A549 (cell line): ENCODE measurements at regions not wholly inside any gene's neighbourhood (a gene's known extent, or its start where the extent isn't known, plus 50 kb on each side); places are given as distances from the start of the nearest gene placed in this dataset.

Experiments
- ATAC-seq, 2 experiments: fragments of 200-7000 bp in 1 of 2; fragments of >200 bp in 1 of 2; cut with Nextera tagmentation in 1 of 2; cut with Tn5 transposase in 1 of 2; 3 replicates each; pipeline versions ENCODE4 v1.8.0 to v1.9.1; 2018 to 2020; ENCODE audit warnings: mild to moderate bottlenecking in 1 of 2, moderate library complexity in 1 of 2
- CTCF ChIA-PET: fragments of 300-600 bp; sonication (Branson Sonifier 250); formaldehyde crosslinking; extraction: SDS; loops from one replicate; lab custom pipeline; 2021; ENCODE audit warnings: antibody characterized with exemption, inconsistent platforms; lab: Yijun Ruan, JAX
- POLR2A ChIA-PET: fragments of 350-600 bp; formaldehyde crosslinking; extraction: SDS; loops from one replicate; lab custom pipeline; 2021; ENCODE audit warnings: antibody characterized with exemption, inconsistent platforms; lab: Yijun Ruan, JAX
- DNase-seq, 2 experiments: peaks; one replicate each; pipeline versions ENCODE4 v3.0.0 to v3.0.0-alpha.2; 2011 to 2016; ENCODE audit warnings: low read depth in 1 of 2, low spot score in 1 of 2
- FAIRE-seq: peaks from 2 replicates; lab custom pipeline; 2011; peaks lifted over from hg19 to GRCh38; lab: Jason Lieb, UNC
- H3K27ac ChIP-seq, 2 experiments: fragments of >200 bp; sonication (Bioruptor Twin); formaldehyde crosslinking; 3 replicates each; pipeline ENCODE4 v1.5.1; 2016 to 2017
- H3K4me1 ChIP-seq: fragments of >200 bp; sonication (Bioruptor Twin); formaldehyde crosslinking; 3 replicates; pipeline ENCODE4 v1.6.1; 2016
- H3K4me2 ChIP-seq: fragments of >200 bp; sonication (Bioruptor Twin); formaldehyde crosslinking; 3 replicates; pipeline ENCODE4 v1.6.1; 2016
- H3K4me3 ChIP-seq: fragments of >200 bp; sonication (Bioruptor Twin); formaldehyde crosslinking; 3 replicates; pipeline ENCODE4 v1.5.1; 2016
- H3K9me3 ChIP-seq: fragments of >200 bp; sonication (Bioruptor Twin); formaldehyde crosslinking; 3 replicates; pipeline ENCODE4 v1.6.1; 2016
- CHD4 ChIP-seq: fragments of 200-600 bp; sonication (generic); IDR thresholded peaks from 2 replicates; pipeline ENCODE4 v1.6.1; 2016; ENCODE audit warnings: antibody characterized with exemption, mild to moderate bottlenecking, borderline replicate concordance
- EP300 ChIP-seq, 2 experiments: fragments of >200 bp; sonication (Bioruptor Twin); formaldehyde crosslinking; IDR thresholded peaks; 2 replicates in 1 of 2; 3 replicates in 1 of 2; pipeline ENCODE4 v1.6.1; 2016 to 2017
- ESRRA ChIP-seq: fragments of 150-350 bp; IDR thresholded peaks from 2 replicates; pipeline ENCODE4 v1.6.1; 2014; ENCODE audit warnings: mild to moderate bottlenecking, low read length, borderline replicate concordance
- FOSB ChIP-seq: fragments of 250-450 bp; sonication (Bioruptor Pico); IDR thresholded peaks from 2 replicates; pipeline ENCODE4 v1.5.0; 2020; ENCODE audit warnings: mild to moderate bottlenecking, moderate library complexity
- FOXS1 ChIP-seq: fragments of 250-450 bp; sonication (Bioruptor Pico); IDR thresholded peaks from 2 replicates; pipeline ENCODE4 v1.5.0; 2020; ENCODE audit warnings: mild to moderate bottlenecking, moderate library complexity
- HEYL ChIP-seq: fragments of 250-450 bp; sonication (Bioruptor Pico); IDR thresholded peaks from 2 replicates; pipeline ENCODE4 v1.8.0; 2021; ENCODE audit warnings: mild to moderate bottlenecking, moderate library complexity
- HOXA7 ChIP-seq: fragments of 250-450 bp; sonication (Bioruptor Pico); IDR thresholded peaks from 2 replicates; pipeline ENCODE4 v1.5.0; 2020; ENCODE audit warnings: mild to moderate bottlenecking, moderate library complexity
- JUN ChIP-seq, 2 experiments: fragments of >200 bp; sonication (Bioruptor Twin); formaldehyde crosslinking; IDR thresholded peaks; 2 replicates in 1 of 2; 3 replicates in 1 of 2; pipeline ENCODE4 v1.6.1; 2016 to 2017
- JUNB ChIP-seq: fragments of >200 bp; sonication (Bioruptor Twin); formaldehyde crosslinking; IDR thresholded peaks from 2 replicates; pipeline ENCODE4 v1.6.1; 2016
- KDM5A ChIP-seq: fragments of 200-600 bp; sonication (generic); IDR thresholded peaks from 2 replicates; pipeline ENCODE4 v1.6.1; 2016; ENCODE audit warnings: antibody characterized with exemption, mild to moderate bottlenecking
- POLR2A ChIP-seq: IDR thresholded peaks from 2 replicates; pipeline ENCODE4 v1.6.1; 2012; ENCODE audit warnings: mild to moderate bottlenecking, low read length
- RCOR1 ChIP-seq: fragments of 150-350 bp; IDR thresholded peaks from 2 replicates; pipeline ENCODE4 v1.6.1; 2014; ENCODE audit warnings: antibody characterized with exemption, low read length, low read depth
- TFCP2L1 ChIP-seq: fragments of 250-450 bp; sonication (Bioruptor Pico); IDR thresholded peaks from 2 replicates; pipeline ENCODE4 v1.5.0; 2021; ENCODE audit warnings: mild to moderate bottlenecking
- TP53 ChIP-seq: fragments of 250-450 bp; sonication (Bioruptor Pico); IDR thresholded peaks from 2 replicates; pipeline ENCODE4 v1.5.0; 2021; ENCODE audit warnings: mild to moderate bottlenecking, moderate library complexity
- ZC3H11A ChIP-seq: fragments of 450-650 bp; IDR thresholded peaks from 2 replicates; pipeline ENCODE4 v1.6.1; 2014; ENCODE audit warnings: antibody characterized with exemption, mild to moderate bottlenecking
- ZNF302 ChIP-seq: fragments of 250-450 bp; sonication (Bioruptor Pico); IDR thresholded peaks from 2 replicates; pipeline ENCODE4 v1.9.0; 2021; ENCODE audit warnings: inconsistent platforms, mild to moderate bottlenecking, moderate library complexity
- whole genome bisulfite sequencing: methylation state at CpG from one replicate; pipeline ENCODE4 v1.1.6; 2017; ENCODE audit errors: missing lambda C conversion rate; 5-methylcytosine and 5-hydroxymethylcytosine counted together
- TF ChIP-seq, protein P1 (sequence below): fragments of >200 bp; sonication (Bioruptor Twin); formaldehyde crosslinking; IDR thresholded peaks from 2 replicates; pipeline ENCODE4 v1.6.1; 2016
- TF ChIP-seq, protein P2 (sequence below): fragments of >200 bp; sonication (Bioruptor Twin); formaldehyde crosslinking; IDR thresholded peaks from 3 replicates; pipeline ENCODE4 v1.5.1; 2016
- TF ChIP-seq, protein P3 (sequence below): IDR thresholded peaks from 2 replicates; pipeline ENCODE4 v1.6.1; 2012
- TF ChIP-seq, protein P4 (sequence below): fragments of >200 bp; sonication (Bioruptor Twin); formaldehyde crosslinking; IDR thresholded peaks from 3 replicates; pipeline ENCODE4 v1.6.1; 2016

DNA sequence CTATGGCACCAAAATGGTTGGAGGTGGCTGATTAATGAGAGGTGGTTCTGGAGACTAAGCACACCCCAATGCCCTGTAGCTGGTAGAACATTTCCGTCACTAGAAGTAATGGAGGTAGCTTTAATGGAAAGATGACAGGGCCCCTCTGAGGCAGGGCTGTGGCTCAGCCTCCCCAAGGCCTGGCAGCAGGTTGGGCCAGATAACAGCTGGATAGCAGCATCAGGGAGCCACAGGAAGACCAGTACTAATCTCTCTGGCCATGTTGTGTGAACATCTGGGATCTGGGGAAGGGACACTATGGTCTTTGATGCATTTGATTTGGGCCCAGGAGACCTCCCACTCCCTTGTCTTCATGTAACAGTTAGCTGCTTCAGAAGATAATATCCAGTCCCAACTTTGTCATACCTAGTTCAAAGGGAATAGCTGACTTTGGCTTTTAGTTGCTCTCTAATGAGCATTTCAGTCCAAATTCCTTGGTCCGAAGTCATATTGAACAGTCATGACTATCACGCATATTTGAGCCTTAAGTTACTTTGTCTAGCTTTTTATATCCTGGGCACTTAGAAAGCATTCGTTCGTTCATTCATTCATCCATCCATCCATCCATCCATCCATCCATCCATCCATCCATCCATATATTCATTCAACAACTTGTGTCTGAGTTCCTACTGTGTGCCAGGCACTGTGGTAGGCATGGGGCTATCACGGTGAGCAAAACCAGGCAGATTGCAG lies 53.0 kb upstream of the LMO2 start:
- WGBS = 88% methylated on average over 6 of the region's 6 CpGs
- TF ChIP-seq FOSB (no peak), HEYL (no peak), RCOR1 (no peak)
- ChIA-PET CTCF (interaction anchor here (0.7 to 1.8 kb wide), 6 partner anchors 7 to 52 kb away, joined by 3 to 7 read pairs (median 3); no protein-coding TSS in a partner anchor), POLR2A (no interaction called here)
- no peak overlapping the region for H3K27ac ChIP-seq
- no peak overlapping the region for H3K4me3 ChIP-seq
- H3K4me2 ChIP-seq = no peak overlapping the region
- H3K4me1 ChIP-seq = no peaks in the 10 kb centered on the region
- ATAC-seq = no peak
- DNase-seq = no peak
- H3K9me3 ChIP-seq = no peaks in the 10 kb centered on the region
- FAIRE-seq = no peak

DNA sequence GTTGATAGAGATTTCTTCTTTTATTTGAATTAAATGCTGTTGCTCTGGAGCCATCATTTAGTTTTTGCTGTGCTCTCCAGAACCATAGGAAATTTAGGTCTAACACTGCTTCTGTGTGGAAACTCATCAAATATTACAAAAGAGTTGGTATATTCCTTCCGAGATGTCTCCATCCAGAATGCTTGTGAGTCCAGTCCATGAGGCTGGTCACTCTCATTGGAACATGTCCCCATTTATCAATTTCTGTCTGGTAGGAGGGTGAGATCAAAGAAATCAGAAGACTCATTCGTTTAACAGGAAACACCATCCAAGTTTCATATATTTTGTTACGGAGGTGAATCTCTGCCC lies 52.4 kb upstream of the LMO2 start:
- POLR2A ChIA-PET = no interaction called here
- FAIRE-seq = no peak
- WGBS = 80% methylated on average over 3 of the region's 3 CpGs

DNA sequence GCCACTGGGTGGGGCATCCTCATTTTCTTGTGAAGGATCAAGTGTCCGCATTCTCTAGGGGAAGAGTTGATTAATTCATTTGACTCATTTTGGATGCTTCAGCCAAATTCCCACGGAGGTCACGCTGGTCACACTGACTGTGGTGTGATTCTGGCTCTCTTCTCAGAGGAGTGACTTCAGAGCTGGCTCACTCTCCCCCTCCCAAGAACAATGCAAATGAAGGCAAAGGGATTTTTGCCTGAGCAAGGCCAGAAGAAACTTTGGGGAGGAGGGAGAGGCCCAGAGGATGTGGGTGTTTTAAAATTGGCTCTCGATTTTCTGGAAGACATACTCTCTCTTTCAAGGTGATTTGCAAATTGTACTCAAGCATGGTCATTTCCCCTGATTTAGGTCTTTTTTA lies 51.1 kb upstream of the LMO2 start:
- ChIA-PET POLR2A (no interaction called here), CTCF (interaction anchor here (1.0 kb wide), 1 partner anchor 28 kb away, joined by 3 read pairs; no protein-coding TSS in a partner anchor)
- Histone ChIP-seq H3K4me1 (no peaks in the 10 kb centered on the region), H3K27ac (no peak overlapping the region), H3K4me2 (no peak overlapping the region), H3K4me3 (no peak overlapping the region), H3K9me3 (no peaks in the 10 kb centered on the region)
- TF ChIP-seq ESRRA = no peak
- no peak for TF ChIP-seq TP53
- no peak for TF ChIP-seq ZNF302 (CRISPR knock-in tag)
- DNase-seq (no peak), ATAC-seq (no peak), FAIRE-seq (no peak)
- 41% methylated on average over 4 of the region's 4 CpGs for WGBS

More for the DNA sequence above, 52.4 kb upstream of the LMO2 start:
- CTCF ChIA-PET = interaction anchor here (1.4 kb wide), 1 partner anchor 53 kb away, joined by 3 read pairs; no protein-coding TSS in a partner anchor
- no peaks in the 10 kb centered on the region for H3K9me3 ChIP-seq
- TF ChIP-seq TFCP2L1 (CRISPR knock-in tag) = no peak
- TF ChIP-seq, protein P1, sequence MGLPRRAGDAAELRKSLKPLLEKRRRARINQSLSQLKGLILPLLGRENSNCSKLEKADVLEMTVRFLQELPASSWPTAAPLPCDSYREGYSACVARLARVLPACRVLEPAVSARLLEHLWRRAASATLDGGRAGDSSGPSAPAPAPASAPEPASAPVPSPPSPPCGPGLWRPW = no peak
- no peak for TF ChIP-seq EP300 (IDR thresholded peaks at IDR 0.05)
- TF ChIP-seq POLR2A = no peak
- no peak for TF ChIP-seq HOXA7 (CRISPR knock-in tag)
- no peak for TF ChIP-seq CHD4
- no peak for TF ChIP-seq KDM5A
- TF ChIP-seq, protein P2, sequence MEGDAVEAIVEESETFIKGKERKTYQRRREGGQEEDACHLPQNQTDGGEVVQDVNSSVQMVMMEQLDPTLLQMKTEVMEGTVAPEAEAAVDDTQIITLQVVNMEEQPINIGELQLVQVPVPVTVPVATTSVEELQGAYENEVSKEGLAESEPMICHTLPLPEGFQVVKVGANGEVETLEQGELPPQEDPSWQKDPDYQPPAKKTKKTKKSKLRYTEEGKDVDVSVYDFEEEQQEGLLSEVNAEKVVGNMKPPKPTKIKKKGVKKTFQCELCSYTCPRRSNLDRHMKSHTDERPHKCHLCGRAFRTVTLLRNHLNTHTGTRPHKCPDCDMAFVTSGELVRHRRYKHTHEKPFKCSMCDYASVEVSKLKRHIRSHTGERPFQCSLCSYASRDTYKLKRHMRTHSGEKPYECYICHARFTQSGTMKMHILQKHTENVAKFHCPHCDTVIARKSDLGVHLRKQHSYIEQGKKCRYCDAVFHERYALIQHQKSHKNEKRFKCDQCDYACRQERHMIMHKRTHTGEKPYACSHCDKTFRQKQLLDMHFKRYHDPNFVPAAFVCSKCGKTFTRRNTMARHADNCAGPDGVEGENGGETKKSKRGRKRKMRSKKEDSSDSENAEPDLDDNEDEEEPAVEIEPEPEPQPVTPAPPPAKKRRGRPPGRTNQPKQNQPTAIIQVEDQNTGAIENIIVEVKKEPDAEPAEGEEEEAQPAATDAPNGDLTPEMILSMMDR = no peak
- TF ChIP-seq FOXS1 (CRISPR knock-in tag) = no peak
- TF ChIP-seq, protein P3, sequence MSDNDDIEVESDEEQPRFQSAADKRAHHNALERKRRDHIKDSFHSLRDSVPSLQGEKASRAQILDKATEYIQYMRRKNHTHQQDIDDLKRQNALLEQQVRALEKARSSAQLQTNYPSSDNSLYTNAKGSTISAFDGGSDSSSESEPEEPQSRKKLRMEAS = no peak
- no peak for TF ChIP-seq HEYL
- no peak for TF ChIP-seq JUNB
- TF ChIP-seq RCOR1 = no peak
- no peak for TF ChIP-seq JUN (IDR thresholded peaks at IDR 0.05)
- TF ChIP-seq ZC3H11A = no peak
- TF ChIP-seq, protein P4, sequence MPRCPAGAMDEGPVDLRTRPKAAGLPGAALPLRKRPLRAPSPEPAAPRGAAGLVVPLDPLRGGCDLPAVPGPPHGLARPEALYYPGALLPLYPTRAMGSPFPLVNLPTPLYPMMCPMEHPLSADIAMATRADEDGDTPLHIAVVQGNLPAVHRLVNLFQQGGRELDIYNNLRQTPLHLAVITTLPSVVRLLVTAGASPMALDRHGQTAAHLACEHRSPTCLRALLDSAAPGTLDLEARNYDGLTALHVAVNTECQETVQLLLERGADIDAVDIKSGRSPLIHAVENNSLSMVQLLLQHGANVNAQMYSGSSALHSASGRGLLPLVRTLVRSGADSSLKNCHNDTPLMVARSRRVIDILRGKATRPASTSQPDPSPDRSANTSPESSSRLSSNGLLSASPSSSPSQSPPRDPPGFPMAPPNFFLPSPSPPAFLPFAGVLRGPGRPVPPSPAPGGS = no peak
- TF ChIP-seq TP53 = no peak
- no peak overlapping the region for H3K4me3 ChIP-seq
- no peak for ATAC-seq
- no peak for DNase-seq
- no peaks in the 10 kb centered on the region for H3K4me1 ChIP-seq
- H3K4me2 ChIP-seq = no peak overlapping the region
- H3K27ac ChIP-seq = no peak overlapping the region
